ENCODE measurements at regions not wholly inside any gene's neighbourhood (a gene's known extent, or its start where the extent isn't known, plus 50 kb on each side); places are given as distances from the start of the nearest gene placed in this dataset.

DNA sequence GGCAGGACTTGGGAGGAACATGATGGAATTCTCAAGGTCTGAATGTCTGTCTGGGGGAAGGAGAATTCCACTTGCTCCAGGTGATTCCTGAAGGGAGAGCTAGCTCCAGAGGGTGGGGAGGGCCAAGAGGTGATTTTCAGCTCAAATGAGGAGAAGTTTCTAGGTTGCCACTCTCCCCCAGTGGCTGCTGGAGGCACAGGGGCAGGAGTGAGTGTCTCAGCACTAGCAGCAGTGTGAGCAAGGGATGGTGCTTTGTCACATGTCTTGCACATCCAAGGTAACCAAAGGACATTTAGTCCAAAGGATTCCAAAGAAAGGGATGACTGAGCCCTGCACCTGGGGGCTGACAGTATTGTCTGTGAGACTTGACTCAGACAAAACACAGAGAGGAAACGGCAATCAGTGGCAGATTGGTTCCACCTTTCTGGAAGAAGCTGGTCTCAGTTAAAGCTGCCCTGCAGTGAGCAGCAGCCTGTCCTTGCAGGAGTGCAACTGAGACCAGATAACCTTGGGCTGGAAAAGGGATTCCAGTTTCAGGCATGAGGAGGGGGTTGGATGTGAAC is 51.2 kb upstream of the PCBD1 start:
- TF ChIP-seq CTCF (conservative IDR thresholded peaks at IDR 0.05; ENCODE audit: low read length) = no peak
- no peak overlapping the region for H3K4me3 ChIP-seq (ENCODE audit: low read length)
- no peak for DNase-seq (ENCODE audit: low read depth)

DNA sequence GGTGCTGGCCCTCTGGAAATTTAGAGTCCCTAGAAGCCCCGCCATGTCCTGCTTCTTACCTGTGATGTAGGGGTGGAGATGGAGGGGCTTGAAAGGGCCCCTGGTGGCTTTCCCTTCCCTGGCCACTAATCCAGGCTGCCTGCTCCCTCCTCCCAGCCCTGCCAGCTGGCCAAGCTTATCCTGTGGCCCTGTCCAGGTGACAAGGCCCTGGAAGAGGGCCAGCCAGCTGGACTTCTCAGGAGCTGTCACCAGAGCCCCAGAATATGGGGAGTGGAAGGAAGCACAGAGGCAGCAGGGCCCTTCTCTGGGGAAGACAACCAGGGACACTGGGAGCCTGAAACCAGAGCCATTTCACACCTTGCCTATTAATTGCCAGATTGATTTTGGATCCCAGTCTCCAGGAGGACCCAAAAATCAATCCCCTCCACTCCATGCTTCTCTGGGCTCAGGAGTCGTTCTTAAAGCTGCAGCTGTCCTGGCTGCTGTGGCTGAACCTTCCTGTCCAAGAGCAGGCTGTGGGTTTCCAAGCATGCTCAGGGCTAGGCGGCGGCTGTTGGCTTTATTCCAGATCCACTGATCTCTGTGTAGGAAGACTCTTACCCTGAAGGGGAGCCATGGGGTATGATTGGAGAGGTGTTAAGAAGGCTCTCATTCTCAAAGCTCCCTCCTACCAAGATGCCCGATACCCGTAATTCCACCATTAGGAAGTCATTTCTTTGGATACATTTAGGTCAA is 52.6 kb upstream of the PCBD1 start:
- no peak overlapping the region for H3K4me3 ChIP-seq (ENCODE audit: low read length)
- TF ChIP-seq CTCF (conservative IDR thresholded peaks at IDR 0.05; ENCODE audit: low read length) = no peak
- DNase-seq (ENCODE audit: low read depth) = no peak

- TF ChIP-seq CTCF (conservative IDR thresholded peaks at IDR 0.05; ENCODE audit: low read length) = no peak
- no peak overlapping the region for H3K4me3 ChIP-seq (ENCODE audit: low read length)
- no peak for DNase-seq (ENCODE audit: low read depth)
Measured at GRCh38 chr10:70942125-70942524, 53.8 kb upstream of the PCBD1 start.

DNA sequence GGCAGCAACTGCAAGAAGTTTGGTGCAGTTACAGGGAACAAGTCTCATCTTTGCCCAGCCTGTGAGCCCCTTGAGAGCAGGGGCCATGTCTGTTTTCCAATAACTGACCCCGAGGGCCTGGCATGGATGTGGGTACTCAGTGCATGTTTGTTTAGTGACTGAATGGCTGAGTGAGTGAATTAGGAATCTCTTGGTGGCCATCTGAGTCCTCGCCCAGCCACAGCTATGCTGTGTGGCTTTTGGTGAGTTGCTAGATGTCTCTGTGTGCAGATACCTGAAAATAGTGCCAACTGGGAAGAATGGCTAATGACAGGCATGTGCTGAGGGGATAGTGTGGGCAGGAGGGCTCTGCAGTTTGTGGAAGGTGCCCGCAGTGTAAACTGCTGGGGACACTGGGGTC is 54.4 kb upstream of the PCBD1 start:
- no peak for TF ChIP-seq CTCF (conservative IDR thresholded peaks at IDR 0.05; ENCODE audit: low read length)
- no peak for DNase-seq (ENCODE audit: low read depth)
- no peak overlapping the region for H3K4me3 ChIP-seq (ENCODE audit: low read length)

DNA sequence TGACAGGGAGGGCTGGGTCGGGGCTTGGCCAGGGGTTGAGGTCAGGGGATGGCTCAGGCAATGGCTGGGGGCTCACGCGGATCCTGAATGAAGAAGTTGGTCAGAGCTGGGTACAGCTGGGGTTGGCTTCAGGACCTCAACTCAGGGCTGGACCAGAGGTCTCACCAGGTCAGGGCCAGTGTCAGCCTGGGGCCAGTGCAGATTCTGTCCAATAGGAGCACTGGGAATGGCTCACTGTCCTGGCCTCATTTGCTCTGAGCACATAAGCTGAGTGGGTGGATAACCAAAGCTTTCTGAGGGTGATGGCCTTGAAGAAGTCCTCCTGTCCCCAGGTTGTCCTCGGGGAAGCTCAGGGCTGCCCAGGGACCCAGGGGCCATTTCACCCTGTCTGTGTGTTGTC is 54.9 kb upstream of the PCBD1 start:
- H3K4me3 ChIP-seq (ENCODE audit: low read length) = no peak overlapping the region
- DNase-seq (ENCODE audit: low read depth) = no peak
- TF ChIP-seq CTCF (conservative IDR thresholded peaks at IDR 0.05; ENCODE audit: low read length) = no peak

GRCh38 chr10:70943841-70944466 is 55.6 kb upstream of the PCBD1 start:
- TF ChIP-seq CTCF (conservative IDR thresholded peaks at IDR 0.05; ENCODE audit: low read length) = no peak
- no peak overlapping the region for H3K4me3 ChIP-seq (ENCODE audit: low read length)
- no peak for DNase-seq (ENCODE audit: low read depth)

GRCh38 chr10:70950037-70950436 is 61.7 kb upstream of the PCBD1 start:
- TF ChIP-seq CTCF (conservative IDR thresholded peaks at IDR 0.05; ENCODE audit: low read length) = no peak
- DNase-seq (ENCODE audit: low read depth) = no peak
- H3K4me3 ChIP-seq (ENCODE audit: low read length) = no peak overlapping the region
